Neural crest cell (in vitro differentiated cells): ENCODE measurements at regions not wholly inside any gene's neighbourhood (a gene's known extent, or its start where the extent isn't known, plus 50 kb on each side); places are given as distances from the start of the nearest gene placed in this dataset.

ENCODE experiments used
- DNase-seq: peaks from one replicate; pipeline ENCODE4 v3.0.0; 2021; ENCODE audit warnings: low read depth, mixed read lengths, low spot score
- H3K27ac Mint-ChIP-seq: one replicate; pipeline ENCODE4 v1.8.0; 2021; ENCODE audit warnings: mild to moderate bottlenecking, mixed read lengths; ENCODE audit not compliant: unreplicated experiment
- H3K27me3 Mint-ChIP-seq: 2 replicates; pipeline ENCODE4 v1.8.0; 2021; ENCODE audit warnings: low read depth, mild to moderate bottlenecking, mixed read lengths
- H3K36me3 Mint-ChIP-seq: 2 replicates; pipeline ENCODE4 v1.8.0; 2021; ENCODE audit warnings: low read depth, mild to moderate bottlenecking, mixed read lengths
- H3K4me1 Mint-ChIP-seq: 2 replicates; pipeline ENCODE4 v1.8.0; 2021; ENCODE audit warnings: mixed read lengths
- H3K4me3 Mint-ChIP-seq: one replicate; pipeline ENCODE4 v1.8.0; 2021; ENCODE audit warnings: mild to moderate bottlenecking, mixed read lengths
- H3K9me3 Mint-ChIP-seq: 2 replicates; pipeline ENCODE4 v1.8.0; 2021; ENCODE audit warnings: mixed read lengths
- CTCF ChIP-seq: fragments of 200-600 bp; sonication (generic); conservative IDR thresholded peaks from 2 replicates; pipeline ENCODE4 v1.5.0; 2021; ENCODE audit warnings: antibody characterized with exemption, mild to moderate bottlenecking

- no peaks in the 10 kb centered on the region for H3K27me3 Mint-ChIP-seq
- no peaks in the 10 kb centered on the region for H3K4me1 Mint-ChIP-seq
- H3K4me3 Mint-ChIP-seq, result no peak overlapping the region
- no peaks in the 10 kb centered on the region for H3K9me3 Mint-ChIP-seq
- TF ChIP-seq CTCF, result no peak
- DNase-seq, result no peak
- H3K36me3 Mint-ChIP-seq, result no peaks in the 10 kb centered on the region
- H3K27ac Mint-ChIP-seq, result no peak overlapping the region
These were observed 232.1 kb upstream of the ZWINT start for GRCh38 chr10:56593120-56593519.

GRCh38 chr10:56586461-56586891 lies 225.4 kb upstream of the ZWINT start:
- no peak overlapping the region for H3K4me3 Mint-ChIP-seq
- DNase-seq, result no peak

GRCh38 chr10:56585447-56586171 lies 224.6 kb upstream of the ZWINT start:
- Mint-ChIP-seq H3K27me3 (no peaks in the 10 kb centered on the region), H3K27ac (no peak overlapping the region), H3K4me1 (peaks cover 6% of the 10 kb centered on the region), H3K36me3 (no peaks in the 10 kb centered on the region), H3K9me3 (no peaks in the 10 kb centered on the region), H3K4me3 (no peak overlapping the region)
- no peak for DNase-seq
- no peak for TF ChIP-seq CTCF

More at GRCh38 chr10:56586461-56586891, 225.4 kb upstream of the ZWINT start:
- Mint-ChIP-seq H3K36me3 (no peaks in the 10 kb centered on the region), H3K9me3 (no peaks in the 10 kb centered on the region), H3K27ac (no peak overlapping the region), H3K27me3 (no peaks in the 10 kb centered on the region), H3K4me1 (peaks cover 6% of the 10 kb centered on the region)
- no peak for TF ChIP-seq CTCF

GRCh38 chr10:56583316-56583715 lies 222.3 kb upstream of the ZWINT start:
- no peak for TF ChIP-seq CTCF
- no peaks in the 10 kb centered on the region for H3K9me3 Mint-ChIP-seq
- H3K4me1 Mint-ChIP-seq, result peaks cover 6% of the 10 kb centered on the region
- H3K4me3 Mint-ChIP-seq, result no peak overlapping the region
- DNase-seq, result no peak
- H3K36me3 Mint-ChIP-seq, result no peaks in the 10 kb centered on the region
- H3K27ac Mint-ChIP-seq, result no peak overlapping the region
- H3K27me3 Mint-ChIP-seq, result no peaks in the 10 kb centered on the region

- no peak overlapping the region for H3K27ac Mint-ChIP-seq
- DNase-seq, result no peak
- TF ChIP-seq CTCF, result no peak
- peaks cover 16% of the 10 kb centered on the region for H3K9me3 Mint-ChIP-seq
- peaks cover 2% of the 10 kb centered on the region for H3K36me3 Mint-ChIP-seq
- no peaks in the 10 kb centered on the region for H3K27me3 Mint-ChIP-seq
- H3K4me3 Mint-ChIP-seq, result no peak overlapping the region
- H3K4me1 Mint-ChIP-seq, result no peaks in the 10 kb centered on the region
These were observed 206.5 kb upstream of the ZWINT start for GRCh38 chr10:56567580-56567979.
